Stimulated activated CD4-positive, alpha-beta T cell treated with anti-CD3 and anti-CD28 coated beads, Interleukin-2, amount 100 ng/mL, for 4 hours (primary cell): ENCODE measurements at regions not wholly inside any gene's neighbourhood (a gene's known extent, or its start where the extent isn't known, plus 50 kb on each side); places are given as distances from the start of the nearest gene placed in this dataset.
"Not testable (repeated sequence)": the region's sequence is repeated elsewhere in the genome, so short reads cannot be mapped to it uniquely, and the experiment has no call there.

Source experiments
- DNase-seq: peaks from one replicate; pipeline ENCODE4 v3.0.0-alpha.2; 2020; ENCODE audit warnings: low read depth

DNA sequence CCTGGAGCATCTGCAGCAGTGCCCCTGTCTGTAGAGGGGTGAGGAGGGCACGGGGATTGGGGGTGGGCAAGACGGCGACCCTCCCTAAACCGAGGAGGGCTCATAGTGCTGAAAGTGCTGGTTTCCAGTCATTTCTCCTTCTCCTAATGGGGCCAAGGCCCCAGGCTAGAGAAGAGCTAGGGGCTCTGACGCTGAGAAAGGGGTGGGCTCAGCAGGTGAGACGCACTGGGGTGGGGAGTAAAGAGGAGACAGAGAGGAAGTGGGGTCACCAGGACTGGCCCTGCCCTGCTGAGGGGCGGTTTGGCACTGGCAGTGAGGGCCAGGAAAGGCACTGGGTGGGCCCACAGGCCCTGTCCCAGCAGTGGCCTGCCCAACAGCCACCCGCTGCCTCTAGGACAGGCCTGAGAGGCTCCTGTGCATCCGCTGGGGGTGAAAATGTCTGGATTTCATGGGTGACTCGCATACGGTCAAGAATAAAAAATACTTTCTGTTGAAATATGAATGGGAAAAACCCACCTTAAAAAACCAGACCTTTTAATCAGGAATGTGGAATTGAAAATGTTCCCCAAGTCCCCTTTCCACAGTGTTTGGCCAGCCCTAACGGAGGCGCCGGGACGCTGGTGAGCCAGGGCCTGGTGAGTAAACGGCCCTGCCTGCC is 122.4 kb upstream of the SMURF2 start:
- DNase-seq: no peak

DNA sequence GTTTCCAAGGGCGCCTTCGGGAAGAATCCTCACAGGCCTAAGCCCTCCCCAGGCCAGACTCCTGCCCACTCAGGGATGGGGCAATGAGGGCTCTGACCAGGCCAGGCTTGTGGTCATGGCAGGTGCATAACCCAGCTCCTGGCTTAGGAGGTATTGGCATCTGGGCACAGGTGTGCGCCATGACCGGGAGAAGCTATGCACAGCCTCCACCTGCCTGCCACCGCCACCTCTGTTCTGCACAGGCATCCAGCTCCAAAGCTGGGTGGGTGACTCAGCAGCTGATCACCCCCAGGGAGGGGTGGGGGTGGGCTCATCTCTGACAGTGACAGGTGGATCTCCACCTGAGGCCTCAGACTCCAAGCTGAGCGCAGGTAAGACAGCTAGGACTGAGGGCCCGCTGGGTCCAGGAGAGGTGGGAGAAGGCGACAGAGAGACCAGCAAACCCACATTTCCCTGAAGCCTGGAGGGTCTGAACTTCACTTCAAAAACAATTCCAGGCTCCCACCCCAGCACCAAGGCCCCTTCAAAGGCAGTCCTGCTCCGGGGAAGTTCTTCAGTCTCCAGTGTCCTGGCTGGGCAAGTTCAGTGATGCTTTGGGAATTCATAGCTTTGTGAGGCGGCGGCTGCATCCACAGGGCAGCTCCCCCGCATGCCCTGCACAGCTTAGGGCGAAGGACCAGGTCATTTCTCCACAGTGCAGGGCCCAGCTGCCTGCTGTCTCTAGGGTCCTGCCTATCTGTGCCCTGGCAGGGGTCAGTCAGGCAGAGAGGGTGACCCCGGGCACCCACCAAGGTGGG is 121.6 kb upstream of the SMURF2 start:
- no peak for DNase-seq

DNA sequence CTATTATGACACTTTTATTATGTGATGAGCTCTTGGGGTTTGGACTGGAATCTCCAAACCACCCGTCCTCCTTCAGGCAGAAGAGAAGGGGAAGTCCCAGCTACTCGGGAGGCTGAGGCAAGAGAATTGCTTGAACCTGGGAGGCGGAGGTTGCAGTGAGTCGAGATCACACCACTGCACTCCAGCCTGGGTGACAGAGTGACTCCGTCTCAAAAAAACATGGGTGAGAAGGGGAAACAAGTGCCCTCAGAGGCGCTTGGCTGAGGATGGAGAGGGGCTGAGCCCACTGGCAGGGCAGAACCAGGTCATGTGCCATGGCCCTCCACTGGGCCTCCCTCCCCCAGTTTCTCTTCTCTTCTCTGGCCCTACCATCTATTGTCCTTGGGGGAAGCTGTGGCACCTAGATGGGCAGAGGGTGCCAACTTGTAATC is 120.9 kb upstream of the SMURF2 start:
- no peak for DNase-seq

DNA sequence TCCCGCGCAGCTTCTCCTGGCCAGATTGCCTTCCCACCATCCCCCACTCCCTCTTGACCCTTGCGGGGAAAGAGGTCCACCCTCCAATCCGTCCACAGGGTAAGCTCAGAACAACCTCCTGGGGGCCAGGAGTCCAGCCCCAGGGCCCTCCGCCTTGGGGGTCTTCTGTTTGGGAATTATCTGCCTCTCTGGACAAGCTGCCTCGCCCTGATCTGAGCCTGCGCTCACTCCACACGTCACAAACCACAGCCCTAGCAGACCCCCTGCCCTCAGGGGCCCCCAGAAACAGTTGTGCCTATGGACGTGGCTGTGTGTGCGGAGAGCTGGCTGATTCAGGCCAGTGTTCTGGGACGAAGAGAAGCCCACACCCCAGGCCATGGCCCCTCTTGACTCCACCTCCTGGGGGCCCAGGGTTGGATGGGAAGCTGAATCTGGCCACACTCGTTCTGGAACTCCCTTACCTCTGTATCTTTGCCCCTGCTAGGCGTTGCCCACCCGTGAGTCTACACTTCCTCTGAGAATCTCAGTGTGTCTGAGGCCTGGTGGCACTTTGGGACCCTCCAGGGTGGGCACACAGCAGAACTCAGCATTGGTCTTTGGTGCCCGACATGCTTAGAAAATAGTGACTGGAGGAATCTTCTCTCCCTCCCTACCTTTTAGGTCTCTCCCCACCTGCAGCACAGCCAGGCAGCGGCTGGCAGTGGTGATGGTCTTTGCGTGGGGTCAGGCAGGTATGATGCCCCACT is 119.9 kb upstream of the SMURF2 start:
- no peak for DNase-seq

DNA sequence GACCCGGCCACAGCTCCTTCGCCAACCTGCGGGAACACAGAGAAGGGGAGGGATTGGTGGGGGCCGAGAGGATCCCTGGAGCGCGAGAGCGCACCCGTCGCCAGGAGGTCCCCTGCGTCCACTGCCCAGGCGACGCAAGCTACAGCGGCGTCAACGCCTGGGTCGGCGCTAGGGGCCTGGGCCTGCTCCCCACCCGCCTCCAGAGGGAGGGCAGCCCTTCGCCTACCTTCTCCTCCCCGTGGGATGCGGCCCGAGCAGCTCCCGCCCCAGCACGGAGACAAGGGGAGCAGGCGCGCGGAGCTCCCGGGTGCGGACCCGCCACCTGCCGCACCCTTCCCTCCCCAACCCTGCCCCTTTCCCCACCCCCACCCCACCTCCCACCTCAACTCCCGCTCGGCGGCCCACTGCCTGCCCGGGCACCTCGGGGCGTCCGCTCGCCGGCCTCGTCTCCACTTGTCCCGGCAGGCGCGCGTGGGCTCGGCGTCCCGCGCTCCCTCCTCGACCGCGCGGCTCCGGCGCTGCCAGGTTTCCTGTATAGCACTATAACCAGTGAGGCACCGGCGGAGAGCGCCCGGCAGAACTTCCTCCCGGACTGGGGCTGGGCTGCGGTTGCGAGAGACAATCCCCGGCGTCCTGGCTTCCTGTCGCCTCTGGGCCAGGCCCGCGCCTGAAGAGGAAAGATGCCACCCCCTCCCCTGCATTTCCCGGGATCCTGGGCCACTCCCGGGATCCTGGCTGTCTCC is 119.1 kb upstream of the SMURF2 start:
- no peak for DNase-seq

DNA sequence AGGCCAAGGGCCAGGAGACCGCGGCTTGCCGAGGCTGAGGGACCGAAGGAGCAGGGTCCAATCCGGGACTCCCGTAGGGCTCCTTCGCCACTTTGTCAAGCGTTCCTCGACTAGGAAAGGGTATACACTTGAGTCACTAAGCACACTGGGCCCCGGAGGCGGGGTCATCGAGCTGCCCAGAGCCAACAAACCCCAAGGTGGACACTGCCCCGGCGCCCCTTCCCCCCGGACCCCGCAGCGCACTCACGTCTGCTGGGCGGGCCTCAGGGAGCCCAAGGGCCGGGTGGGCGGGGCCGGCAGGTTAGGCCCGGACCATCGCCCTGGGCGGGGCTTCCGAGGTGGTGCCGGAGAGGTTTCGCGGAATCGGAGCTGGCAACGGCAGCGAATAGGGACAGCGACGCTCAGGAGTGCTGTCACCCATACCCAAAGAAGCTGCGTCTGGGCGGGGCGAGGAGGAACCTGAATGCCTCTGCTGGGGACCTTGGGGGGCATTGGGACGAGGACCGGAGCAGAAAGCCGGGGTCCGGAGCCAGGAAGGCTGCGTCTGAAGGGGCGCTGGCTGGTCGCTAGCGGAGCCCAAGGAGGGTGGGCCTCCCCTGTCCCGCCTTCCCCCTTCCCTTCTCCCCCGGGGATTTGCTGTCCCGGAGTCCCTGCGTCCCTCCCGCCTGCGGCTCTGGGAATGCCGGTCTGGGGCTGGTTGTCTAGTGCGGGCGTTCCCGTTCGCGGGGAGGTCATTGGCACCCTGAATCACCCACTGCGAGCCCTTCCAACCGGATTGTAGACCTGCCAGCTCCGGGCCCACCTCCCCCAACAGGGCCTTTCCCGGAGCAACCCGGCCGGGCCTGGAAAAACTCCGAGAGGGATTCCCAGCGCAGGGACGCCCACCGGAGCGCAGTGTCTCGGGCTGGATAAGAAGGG is 118.2 kb upstream of the SMURF2 start:
- peak; percentile 64 for DNase-seq

DNA sequence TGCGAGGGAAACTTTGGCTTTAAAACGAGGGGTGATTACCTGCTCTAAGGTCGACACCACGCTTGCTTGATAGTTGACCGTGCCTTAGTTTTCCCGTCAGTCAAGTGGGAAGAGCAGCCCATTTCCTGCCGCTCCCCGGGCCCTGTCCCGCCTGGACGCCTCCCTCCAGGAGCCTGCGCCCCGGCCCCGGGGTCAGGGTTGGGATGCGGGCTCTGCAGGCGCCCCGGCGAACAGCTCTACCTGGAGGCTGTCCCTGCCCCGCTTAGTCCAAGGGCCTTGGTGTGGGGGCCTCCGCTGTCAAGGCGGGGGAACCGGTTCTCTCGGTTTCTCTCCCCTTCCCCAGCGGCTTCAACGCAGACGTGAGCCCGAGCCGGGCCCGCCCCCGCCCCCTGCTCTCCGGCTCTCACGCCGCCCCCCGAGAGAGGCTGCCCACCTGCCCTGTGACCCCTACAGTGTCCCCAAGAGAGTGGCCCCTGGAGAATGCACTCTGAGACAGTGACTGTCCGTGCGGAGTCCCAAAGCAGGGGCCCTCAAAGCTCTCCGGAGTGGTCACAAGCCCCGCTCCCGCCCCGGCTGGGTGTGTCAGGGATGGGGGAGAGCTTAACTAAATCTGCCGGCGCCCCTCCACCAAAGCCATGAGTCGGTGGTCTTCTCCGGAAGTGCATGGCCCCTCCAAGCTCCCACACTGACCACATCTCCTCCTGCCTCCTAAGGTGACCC is 117.4 kb upstream of the SMURF2 start:
- no peak for DNase-seq

DNA sequence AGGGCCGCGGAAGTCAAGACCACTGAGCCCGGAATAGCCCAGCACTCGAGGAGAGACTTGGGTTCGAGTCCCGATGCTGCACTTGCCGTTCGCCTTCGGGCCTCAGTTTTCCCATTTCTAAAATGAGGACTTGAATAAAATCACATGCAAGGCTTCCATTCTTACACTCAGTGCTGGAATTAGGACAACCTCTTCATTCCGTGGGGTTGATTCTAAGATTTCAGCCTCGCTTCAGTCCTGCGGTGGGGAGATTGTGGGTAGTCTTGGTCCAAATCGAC is 116.9 kb upstream of the SMURF2 start:
- not testable (repeated sequence) for DNase-seq

DNA sequence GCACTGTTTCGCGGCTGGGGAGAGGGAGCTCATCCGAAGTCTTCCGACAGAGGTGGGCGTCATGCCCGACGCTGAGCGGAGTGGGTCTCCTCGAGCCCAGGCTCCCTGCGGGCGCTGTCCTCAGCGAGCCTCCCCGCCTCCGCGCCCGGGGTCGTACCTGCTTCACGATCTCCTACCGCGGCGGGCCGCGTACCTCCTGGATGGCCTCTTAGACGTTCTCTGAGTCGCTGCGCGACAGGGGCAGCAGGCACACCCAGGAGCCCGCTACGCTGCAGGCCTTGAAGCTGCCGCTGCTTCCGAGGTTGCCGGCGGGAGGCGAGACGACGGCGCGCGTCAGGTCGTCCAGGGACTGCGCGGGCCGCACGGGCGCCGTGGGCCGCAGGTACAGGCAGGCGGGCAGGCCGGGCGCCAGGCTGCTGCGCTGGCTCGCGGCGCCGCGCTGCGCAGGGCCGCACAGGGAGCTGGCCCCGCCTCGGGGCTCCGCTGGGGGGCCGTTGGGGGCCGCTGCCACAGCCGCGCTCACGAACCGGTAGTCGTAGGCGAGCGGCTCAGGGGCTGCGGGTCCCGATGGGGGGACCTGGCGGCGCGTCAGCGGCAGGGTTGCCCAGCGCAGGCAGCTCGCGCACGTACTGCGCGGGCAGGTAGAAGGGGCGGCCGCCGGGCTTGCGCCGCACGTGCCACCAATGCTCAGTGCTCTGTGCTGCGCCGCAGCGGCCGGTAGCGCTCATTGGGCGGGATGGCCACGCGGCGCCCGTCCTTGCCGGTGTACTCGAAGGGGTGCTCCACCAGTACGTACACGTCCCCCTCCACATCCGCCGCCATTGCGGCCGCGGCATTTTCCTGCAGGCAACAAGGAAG is 116.4 kb upstream of the SMURF2 start:
- DNase-seq: no peak

DNA sequence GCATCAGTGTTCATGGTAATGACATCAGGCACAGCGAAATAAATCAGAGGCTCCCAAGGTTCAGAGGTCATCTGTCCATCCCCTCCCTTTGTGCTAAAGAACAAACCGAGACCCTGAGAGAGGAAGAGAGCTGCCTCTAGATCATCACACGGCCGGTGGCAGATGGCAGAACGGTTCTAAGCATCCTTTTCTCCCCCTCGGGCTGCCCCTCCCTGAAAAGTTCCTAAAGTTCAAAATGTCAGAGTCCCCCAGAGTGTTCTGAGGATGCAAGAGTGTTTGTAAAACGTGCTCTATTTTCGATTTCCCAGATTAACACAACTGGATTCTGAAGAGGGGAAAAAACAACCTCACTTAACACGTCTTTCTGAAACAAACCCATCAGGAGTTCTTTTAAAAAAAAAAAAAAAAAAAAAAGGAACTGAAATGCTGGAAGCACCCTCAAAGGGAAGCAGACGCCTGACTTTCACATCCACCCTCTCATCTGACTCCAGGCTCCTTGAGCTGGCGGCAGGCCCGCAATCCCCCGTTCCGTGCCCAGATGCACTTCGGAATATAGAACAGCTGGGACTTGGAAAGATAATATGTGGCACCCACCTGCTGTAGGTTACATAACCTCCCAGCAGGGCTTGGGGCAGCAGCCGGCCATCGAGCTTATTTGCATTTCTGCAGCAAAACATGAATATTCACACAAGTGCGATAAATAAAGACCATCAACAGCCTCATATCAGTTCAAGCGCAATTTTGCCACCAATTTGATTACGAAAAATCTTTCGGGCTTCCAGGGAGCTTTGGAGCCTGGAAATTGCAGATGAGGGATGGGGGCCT is 115.5 kb upstream of the SMURF2 start:
- DNase-seq: no peak

DNA sequence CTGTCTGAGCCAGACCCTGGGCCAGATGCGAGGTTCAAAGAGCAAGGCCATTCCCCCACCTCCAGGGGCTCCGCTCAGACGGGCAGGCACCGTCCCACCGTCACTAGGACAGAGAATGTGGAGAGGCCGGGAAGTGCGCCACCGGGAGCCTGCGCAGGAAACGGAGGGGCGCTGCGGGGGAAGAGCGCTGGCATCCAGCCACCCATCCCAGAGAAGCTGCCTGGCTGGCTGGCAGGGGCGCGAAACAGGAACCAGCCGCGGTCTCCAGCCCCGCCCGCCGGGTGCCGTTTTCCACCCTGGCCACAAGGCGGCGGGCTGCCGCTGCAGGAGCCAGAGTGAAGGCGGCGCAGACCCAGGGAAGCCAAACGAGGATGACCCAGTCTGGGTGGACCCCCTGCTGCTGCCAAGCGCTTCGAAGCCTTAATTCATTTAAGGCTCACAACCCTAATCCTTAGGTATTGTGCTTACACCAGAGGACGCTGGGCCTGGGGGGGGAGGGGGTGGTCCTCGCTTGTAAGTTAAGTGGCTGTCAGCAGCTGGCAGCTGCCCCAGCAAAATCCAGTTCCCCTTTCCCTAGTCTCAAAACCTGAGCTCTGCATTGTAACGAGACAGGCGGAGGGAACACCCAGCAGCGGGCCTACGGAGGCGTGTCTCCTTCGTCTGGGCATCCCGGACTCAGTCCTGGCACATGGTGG is 114.8 kb upstream of the SMURF2 start:
- DNase-seq: peak; percentile 50

DNA sequence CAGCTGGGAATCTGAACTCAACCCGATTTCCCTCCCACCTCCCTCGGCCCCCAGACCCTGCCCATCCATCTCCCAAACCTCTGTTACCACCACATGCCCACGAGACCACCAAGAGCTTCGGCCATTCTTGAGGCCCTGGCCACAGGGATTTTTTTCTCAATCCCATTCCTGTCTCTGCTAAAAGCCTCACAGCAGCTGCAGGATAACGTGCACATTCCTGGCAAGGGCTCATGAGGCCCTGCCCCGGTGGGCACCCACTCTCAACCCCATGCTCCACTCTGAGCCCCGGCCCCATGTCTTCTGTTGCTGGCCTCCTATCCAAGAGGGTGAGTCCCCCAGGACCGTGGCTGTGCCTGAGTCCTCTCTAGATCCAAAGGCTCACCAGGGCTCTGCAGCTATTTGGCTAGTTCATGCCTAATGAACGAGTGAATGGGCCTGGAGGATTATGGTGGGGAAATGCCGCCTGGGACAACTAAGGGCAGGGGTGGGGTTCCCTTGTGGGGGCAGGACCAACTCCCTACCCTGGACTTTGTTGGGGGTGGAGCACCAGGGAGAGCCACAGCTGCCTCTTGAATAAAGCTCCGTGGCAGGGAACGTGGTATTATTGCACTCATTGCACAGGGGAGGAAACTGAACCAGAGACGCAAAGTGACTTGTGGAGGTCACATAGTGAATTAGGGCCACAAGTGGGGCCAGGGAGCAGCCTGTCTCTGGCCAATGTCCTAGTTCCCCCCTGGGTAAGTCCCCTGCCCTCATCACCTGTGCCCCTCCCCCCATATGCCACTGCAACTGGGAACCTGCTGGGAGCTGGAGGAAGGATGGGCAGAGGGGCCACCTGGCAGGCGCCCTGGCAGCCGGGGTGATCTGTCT is 113.8 kb upstream of the SMURF2 start:
- no peak for DNase-seq

DNA sequence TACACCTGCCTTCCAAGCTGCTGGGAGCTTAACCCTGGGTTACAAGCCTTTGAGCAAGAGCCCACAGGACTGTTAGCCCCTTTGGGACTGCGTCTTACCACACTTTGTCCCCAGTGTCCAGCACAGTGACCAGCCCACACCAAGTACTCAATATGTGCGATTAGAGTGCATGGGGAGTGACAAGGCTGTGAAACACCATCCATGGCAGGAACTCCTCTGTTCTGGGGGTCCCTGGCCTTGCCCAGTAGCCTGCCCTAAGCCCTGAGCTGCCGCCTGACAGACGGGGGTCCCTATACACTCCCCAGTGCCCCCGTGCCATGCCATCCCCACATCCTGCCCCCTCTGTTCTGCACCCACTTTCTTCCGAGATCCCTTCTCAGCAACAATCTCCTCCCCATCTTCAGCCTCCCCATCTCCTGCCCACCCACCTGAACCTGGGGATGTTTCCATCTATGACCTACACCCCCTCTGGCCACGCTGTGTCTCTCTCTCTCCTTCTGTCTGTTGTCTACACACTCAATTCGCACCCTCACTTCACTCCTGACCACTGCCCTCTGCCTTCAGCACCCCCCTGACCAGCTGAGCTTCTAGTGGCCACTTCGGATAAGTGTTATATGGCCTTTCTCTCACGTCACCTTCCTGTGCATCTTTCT is 112.9 kb upstream of the SMURF2 start:
- no peak for DNase-seq

DNA sequence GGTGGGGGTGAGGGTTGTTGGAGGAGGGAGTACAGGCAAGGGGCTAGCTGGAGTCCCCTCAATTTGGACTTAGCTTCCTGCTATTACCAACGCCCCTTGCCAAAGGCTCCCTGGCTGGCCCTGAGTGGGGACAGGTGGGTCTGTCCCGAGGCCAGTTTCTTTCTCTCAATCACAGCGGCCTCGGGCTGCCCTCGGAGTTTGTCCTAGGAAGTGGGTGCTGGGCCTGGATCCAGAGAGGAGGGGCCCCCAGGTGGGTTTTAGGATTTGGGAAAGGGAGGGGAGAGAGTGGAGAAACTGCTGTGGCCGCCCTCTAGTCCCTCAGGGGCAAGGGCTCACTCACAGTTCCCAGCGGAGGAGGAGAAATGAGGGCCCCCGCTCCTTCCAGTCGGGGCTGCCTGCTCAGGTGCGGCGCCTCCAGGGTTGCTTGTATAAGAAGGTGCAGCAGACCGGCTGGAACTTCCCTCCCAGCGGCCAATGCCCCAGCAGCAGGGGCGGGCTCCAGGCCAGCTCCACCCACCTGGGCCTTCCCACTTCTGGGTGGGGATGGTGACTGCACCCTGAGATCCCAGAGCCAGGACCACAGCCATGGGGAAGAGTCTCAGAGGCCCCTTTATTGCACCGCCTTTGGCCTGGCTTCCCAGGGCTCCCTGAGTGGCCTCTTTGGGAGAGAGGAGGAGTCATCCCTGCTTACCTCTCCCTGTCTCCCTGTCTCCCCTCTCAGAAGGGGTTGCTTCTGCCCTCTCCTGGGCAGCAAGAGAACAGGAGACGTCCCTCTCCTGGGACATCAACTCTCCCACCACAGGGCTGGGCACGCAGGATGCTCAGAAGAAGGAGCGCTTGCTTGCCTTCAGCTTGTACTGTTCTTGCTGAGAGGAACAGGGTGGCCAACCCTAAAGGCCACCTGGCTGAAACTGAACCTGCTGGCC is 112.0 kb upstream of the SMURF2 start:
- DNase-seq: no peak

DNA sequence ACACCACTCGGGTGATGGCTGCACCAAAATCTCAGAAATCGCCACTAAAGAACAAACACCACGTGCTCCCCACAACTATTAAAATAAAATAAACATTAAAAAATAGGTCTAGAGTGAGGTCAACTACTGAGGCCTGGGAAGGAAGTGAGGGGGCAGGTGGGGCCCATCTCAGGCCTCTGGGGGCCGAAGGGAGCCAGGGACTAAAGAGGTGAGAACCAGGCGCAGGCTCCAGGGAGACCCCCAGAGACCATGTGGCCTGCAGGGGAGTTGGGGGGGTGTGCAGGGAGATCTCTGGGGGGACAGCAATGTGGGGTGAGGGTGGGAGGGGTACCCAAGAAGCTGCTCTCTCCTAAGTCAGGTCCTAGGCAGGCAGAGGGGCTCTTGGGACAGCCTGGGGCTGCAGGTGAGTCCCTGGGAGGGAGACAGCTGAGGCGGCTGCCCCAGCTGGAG is 111.3 kb upstream of the SMURF2 start:
- no peak for DNase-seq
